NCI-H2196 treated with DMSO at 0.1 percent for 48 hours (cell line): ENCODE measurements at regions not wholly inside any gene's neighbourhood (a gene's known extent, or its start where the extent isn't known, plus 50 kb on each side); places are given as distances from the start of the nearest gene placed in this dataset.
"Not testable (repeated sequence)": the region's sequence is repeated elsewhere in the genome, so short reads cannot be mapped to it uniquely, and the experiment has no call there.

Experiments
- DNase-seq: peaks from one replicate; lab custom pipeline; 2025; ENCODE audit not compliant: unreplicated experiment; lab: John Stamatoyannopoulos, UW

DNA sequence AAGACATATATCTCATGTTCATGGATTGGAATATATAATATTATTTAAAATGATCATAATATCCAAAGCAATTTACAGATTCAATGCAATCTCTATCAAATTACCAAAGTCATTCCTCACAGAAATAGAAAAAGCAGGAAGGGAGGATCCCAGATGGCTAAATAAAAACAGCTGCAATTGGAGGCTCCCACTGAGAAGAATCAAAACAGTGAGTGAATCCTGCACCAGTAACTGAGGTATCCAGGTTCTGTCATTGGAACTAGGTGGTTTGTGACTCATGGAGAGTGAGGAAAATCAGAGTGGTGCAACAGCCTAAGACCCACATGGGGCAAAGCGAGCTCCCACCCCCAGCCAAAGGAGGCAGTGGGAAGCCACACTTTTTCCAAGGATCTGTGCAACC is 128.4 kb downstream of the MTERF1 start:
- no peak for DNase-seq

DNA sequence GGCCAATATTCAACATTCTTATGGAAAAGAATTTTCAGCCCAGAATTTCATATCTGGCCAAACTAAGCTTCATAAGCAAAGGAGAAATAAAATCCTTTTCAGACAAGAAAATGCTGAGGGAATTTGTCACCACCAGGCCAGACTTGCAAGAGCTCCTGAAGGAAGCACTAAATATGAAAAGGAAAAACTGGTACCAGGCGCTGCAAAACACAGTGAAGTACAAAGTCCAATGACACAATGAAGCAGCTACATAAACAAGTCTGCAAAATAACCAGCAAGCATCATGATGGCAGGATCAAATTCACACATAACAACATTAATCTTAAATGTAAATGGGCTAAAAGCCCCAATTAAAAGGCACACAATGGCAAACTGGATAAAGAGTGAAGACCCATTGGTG is 126.2 kb downstream of the MTERF1 start:
- not testable (repeated sequence) for DNase-seq

DNA sequence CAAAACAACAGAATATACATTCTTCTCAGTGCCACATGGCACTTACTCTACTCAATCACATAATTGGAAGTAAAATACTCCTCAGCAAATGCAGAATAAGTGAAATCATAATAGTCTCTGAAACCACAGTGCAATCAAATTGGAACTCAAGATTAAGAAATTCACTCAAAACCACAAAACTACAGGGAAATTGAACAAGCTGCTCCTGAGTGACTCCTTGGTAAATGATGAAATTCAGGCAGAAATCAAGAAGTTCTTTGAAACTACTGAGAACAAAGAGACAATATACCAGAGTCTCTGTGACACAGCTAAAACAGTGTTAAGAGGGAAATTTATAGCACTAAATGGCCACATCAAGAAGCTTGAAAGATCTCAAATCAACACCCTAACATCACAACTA is 125.4 kb downstream of the MTERF1 start:
- DNase-seq = not testable (repeated sequence)

DNA sequence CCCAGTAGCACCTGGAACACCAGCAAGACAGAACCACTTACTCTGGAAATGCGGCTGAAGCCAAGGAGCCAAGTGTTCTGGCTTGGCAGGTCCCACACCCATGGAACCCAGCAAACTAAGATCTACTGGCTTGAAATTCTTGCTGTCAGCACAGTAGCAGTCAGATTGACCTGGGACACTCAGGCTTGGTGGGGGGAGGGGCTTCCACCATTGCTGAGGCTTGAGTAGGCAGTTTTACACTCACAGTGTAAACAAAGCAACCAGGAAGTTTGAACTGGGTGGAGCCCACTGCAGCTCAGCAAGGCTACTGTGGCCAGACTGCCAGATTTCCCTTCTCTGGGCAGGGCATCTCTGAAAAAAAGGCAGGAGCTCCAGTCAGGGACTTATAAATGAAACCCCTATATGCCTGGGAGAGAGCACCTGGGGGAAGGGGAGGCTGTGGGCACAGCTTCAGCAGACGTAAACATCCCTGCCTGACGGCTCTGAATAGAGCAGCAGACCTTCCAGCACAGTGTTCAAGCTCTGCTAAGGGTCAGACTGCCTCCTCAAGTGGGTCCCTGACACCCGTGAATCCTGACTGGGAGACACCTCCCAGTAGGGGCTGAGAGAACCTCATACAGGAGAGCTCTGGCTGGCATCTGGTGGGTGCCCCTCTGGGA is 121.2 kb downstream of the MTERF1 start:
- DNase-seq = no peak

DNA sequence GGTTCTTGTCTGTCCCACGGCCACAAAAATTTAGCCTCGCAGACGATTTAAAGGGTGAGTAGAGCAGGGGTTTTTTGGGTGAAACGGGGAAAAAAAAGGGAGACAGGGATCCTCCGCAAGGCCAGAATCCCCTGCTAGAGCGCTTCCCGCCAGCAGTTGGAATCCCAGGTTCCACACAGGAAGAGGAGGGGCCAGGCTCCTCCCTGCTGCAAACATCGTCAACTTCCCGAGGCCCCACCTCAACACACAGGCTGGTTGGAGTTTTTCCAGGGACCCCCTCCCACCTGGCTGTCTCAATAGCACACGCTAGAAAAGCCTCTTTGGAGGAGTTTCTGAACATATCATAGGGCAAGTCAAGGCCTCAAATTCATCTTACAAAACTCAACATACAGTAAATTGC is 112.7 kb downstream of the MTERF1 start:
- DNase-seq = no peak

DNA sequence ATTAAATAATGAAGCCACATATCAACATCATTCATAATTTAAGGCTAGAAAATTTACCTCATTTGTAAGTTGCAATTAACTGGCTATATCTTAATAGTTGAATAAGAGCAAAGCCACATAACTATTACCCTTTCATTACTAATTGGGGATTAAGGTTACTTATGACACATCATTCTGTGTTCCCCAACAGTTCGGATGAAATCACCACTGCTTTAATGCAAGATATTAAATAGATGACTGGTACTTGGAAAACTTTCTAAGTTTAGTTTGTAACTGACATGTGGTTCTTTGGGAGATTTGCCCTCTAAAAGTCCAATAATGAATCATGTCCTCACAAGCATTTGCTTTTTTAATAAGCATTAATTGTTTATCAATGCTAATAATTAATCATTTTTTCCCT is 109.1 kb downstream of the MTERF1 start:
- no peak for DNase-seq

DNA sequence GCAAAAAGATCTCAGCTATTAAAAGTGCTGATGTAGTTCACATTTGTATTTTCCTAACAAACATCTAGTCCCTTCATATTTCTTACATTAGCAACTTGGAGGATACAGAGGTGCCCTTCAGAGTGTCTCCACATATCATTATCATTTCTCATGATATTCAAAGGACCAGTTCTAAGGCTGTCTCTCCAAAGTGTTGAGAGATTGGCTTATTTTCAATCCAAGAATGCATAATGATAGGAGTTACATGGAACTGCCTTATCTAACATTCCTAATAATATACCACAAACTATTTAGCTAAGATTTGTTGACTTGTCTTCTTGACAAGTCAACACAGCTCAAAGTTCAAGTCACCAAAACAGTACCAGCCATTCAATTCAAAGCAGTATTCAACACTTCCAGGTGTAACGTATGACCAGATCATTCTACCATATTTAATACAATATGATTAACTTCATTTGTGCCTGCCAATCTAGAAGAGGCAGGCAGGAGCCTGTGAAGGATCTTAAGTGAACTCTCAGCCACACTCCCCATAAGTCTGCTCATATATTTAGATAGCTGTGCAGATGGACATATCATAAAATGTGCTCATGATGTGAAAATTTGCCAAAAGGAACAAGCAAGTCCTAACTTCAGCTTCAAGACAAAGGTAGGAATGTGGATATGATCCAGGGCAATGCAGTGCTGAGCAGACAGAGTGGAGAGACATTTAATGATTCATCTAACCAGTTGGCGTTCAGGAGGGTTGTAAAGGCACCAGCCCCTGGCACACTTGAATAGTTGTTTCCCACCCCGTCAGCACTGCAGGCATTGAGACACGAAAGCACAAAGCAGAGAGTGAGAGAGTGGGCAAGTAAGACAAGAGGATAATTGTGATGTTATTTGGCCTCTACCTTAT is 108.3 kb downstream of the MTERF1 start:
- no peak for DNase-seq

DNA sequence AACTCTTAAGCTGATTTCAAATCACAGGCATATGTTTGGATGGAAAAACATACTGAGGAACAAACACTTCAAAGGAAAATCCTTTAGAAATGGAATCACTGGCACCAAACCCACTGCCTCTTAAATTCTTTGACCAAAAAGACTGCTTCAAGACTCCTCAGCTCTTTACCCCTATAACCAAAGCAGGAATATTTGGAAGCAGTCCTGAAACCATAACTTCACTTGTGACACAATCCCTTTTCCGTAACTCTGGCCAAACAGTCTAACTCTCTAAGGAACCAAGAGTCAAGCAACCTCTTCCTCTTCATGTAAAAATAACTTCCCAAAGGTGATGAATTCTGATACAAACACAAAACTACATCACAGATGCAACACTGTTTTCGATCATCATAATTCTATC is 104.3 kb downstream of the MTERF1 start:
- no peak for DNase-seq

DNA sequence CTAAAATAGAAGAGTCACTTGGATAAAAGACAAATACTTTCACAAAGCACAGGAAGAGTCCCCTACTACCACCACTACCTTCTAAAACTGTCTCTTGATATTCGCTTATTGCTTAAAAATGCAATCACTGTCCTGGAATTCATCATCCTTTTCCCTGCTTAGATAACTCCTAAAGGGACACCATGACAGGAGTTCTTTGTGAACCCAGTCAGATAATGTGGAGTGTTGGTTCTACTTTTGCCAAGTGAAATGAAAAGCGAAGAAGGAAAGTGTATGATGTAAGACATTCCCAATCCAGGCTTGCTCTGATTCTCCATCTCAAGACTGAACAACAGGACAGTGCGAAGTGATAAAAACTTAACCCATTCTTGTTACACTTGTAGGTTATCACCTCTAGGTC is 103.0 kb downstream of the MTERF1 start:
- DNase-seq = no peak

DNA sequence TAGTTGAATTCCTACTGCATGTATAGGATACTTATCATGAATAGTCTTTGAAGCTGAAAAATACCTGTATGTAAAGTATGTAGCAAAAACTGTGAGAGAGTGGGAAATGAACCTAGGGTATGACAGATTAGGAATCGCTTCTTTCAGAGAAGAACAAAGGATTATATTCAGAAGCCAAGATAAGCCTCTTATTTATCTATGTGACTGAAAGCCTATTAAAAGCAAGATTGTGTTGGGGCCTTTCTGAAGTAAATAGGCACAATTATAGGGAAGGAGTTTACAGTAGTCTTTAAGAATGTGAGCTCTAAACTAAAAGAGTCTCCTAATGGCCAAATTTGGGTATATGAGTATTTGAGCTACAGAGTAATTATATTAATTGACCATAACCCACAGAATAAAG is 102.1 kb downstream of the MTERF1 start:
- no peak for DNase-seq

DNA sequence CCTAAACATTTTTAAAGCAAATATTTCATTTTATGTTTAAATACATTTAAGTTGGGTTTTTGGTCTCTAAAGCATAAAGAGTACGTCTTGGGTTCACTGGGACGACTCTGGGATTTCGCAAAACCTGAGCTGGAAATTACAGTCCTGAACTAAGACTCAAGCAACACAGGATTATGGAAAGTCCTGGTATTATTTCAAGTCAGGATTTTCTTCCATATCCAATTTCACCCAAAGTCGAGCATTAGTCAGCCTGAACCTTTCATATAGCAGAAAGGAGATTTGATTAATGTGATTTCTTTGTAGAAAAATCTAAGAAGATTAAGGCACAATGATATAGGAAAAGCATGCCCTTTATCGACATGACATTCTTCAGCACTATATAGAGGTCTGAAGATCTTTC is 100.0 kb downstream of the MTERF1 start:
- DNase-seq = no peak

DNA sequence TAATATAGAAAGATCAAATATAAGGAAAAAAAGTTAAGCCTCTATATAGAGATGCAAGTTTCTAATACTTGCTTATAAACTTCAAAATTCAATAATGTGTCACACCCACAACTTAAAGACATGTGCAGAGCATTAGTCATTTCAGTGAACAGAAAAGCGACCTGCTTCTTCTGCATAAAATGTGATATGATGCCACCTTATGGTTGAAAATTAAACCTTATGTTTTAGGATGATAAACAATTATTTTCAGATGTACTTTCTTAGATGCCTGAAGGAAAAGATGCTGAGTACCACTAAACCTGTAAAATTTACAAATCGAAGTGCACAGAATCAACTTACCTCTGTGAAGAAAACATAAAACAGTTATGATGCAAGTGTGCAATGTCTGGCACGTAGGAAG is 96.0 kb downstream of the MTERF1 start:
- peak; percentile 45 for DNase-seq

DNA sequence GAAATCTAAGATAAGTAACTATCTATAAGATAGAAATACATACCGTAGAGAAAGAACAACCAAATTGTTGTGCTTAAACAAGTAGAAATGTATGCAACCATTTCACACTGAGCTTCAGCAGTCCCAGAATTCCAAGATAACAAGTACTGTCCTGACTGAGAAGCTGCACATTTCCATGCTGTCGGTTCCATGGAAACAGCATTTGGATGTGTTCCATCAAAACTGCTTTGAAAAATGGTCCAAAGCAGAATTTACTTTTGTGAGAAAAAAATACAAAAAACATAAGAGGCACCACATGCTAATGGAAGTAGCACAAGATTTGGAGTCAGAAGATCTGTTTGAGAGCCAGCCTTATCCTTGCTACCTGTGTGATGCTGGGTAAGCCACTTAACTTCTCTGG is 92.6 kb downstream of the MTERF1 start:
- no peak for DNase-seq

DNA sequence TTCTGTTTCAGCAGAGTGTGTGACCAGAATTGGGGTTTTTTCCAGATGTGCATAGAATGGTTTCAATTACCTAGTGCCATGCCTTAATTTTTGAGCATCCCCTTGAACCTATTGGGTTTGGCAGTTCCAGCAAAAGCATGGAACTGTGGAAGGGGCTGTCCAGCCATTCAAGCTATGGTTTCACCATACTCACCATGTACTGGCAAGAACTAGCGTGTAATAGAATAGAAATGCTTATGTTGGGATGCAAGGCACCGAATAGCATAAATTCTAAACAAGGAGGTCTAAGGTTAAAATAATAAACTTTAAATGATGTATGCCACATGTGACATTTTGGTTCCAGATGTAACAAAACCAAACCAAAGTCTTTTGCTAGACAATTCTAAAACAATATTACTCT is 91.4 kb downstream of the MTERF1 start:
- no peak for DNase-seq

DNA sequence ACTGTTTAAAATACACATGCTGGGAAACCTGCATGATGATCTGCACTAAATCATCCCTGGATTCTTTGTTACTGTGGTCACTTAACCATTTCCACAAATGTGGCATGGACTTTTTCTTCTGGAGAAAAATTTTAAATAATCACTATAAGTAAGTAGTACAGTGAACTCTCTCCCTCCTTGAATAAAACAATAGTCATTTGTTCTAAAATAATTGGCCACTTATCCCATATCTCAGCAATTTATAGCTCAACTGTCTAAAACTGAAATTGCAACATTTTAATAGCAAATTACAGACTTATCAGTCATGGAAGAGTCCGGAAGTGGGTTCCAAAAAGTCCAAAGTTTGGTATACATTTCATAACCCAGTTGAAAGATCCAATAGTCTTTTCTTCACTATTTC is 90.9 kb downstream of the MTERF1 start:
- DNase-seq = no peak

DNA sequence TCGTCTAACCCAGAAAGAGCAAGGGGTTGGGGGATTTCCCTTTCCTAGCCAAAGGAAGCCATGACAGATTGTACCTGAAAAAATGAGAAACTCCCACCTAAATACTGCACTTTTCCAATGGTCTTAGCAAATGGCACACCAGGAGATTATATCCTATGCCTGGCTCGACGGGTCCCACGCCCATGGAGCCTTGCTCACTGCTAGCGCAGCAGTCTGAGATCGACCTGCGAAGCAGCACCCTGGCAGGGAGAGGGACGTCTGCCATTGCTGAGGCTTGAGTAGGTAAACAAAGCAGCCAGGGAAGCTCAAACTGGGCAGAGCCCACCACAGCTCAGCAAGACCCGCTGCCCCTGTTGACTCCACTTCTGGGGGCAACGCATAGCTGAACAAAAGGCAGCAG is 89.9 kb downstream of the MTERF1 start:
- not testable (repeated sequence) for DNase-seq

DNA sequence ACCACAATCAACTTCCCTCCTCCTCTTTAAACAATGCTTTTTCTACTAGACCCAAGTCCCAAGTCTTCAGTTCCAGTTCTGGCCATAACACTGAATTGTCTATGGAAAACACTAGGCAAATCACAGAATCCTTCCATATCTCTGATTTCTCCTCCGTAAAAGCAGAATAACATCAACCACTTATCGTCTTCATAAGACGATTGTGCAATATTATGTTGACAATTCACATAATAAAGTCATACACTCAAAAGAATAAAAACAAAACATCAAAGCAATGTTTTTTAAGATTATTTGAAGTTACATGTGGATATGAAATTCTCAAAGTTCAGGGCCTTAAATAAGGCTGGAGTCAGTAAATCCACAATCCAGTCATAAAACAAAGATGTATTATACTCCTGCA is 84.4 kb downstream of the MTERF1 start:
- no peak for DNase-seq

DNA sequence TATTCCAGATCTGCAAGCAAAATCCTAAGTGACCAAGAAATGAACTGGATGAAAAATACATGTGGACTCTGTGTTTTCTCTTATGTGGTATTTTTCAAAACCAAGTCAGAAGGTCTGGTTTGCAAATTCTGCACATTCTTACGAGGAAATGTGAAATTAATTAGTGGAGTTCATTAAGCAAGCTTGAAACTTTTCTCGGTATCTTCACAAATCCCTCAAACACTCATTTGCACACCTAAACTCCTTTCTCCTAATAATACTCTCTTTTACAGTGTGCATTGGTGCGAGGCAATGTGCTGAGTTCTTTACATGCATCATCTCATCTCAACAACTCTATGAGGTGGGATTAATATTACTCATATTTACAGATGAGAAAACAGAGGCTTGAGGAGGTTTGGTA is 82.1 kb downstream of the MTERF1 start:
- DNase-seq = no peak

DNA sequence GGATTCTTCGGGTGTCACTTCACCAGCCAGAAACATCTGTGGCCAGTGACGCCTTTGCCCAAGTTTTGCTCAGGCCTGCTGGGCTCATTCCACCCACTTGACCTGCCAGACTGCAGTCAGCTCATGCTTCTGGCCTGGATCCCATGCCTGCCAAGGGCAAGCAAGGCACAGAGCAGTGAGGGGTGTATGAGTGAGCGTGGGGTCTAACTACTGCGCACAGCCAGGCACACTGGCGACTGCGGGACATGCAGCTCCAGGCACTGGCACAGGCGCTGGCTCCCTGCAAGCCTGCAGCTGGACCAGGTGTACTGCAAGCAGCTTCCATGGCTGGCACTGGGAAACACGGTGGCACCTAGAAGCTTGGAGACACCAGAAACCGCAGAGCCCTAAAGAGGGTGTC is 80.1 kb downstream of the MTERF1 start:
- no peak for DNase-seq

DNA sequence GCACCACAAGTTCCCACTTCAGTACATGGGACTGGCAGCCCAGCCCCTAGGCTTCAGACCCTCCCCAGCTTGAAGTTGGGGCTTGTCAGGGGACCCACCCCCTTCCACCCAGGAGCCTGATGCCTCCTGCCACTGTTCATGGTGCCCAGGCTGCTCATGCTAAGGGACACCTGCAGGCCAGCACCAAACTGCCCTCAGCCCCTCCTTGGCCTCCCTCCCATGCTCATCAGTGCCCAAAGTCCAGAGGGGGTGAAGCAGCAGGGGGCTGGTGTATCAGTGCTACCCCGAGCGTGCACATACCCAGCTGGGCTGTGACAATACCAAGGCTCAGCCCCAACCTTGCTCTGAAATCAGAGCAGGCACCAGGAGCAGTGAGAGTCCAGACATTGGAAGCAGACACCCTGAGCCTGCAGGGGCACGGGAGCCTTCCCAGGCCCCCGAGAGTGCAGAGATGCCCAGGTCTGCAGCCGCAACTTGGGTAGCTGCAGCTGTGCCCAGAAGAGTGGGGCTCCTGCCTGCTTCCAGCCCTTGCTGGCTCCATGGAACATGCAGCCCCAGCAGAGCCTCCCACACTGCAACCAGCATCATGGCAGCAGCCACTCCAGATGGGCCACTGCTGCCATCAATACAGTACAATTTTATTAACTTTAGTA is 79.0 kb downstream of the MTERF1 start:
- no peak for DNase-seq

DNA sequence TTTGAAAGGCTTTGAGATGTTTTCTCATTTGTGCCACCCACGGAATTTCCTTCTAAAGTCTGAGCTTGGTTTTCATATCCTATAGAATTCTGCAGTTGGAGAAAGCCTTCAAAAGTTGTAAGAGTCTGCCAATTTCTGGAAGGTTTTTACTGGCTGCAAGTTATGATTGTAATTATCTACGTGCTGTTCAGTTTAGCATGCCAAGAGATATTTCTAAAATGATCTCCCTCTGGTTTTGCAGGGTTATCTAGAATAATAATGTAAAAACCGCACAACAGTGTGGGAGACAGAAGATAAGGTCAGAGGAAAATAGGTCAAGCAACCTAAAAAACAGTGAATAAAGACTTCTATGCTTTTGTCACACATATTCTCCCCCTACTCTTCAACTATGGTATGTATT is 69.3 kb downstream of the MTERF1 start:
- no peak for DNase-seq

DNA sequence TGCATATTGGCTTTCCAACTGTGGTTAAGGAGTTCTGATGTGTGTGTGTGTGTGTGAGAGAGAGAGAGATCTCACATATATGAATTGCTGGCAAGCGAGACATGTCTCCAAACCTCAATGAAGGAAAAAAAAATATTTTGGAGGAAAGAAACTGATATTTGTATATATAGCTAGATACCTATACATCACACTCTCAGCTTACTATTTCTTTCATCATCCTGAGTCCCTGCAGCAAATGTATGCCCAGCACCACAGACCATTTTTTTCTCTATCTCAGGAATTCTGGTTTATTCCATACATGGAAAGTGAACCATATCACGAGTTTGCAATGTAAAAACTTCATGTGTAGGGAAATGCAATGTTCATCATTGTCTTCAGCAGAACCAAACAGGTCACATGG is 68.9 kb downstream of the MTERF1 start:
- DNase-seq = no peak
